ENCODE measurements at regions not wholly inside any gene's neighbourhood (a gene's known extent, or its start where the extent isn't known, plus 50 kb on each side); places are given as distances from the start of the nearest gene placed in this dataset.

- POLR2A ChIA-PET, result no interaction called here
- Histone ChIP-seq H3K27ac (ENCODE audit: control insufficient read depth, insufficient read depth) (no peak overlapping the region), H3K4me1 (ENCODE audit: control insufficient read depth, insufficient read depth, low read length) (no peaks in the 10 kb centered on the region), H3K79me2 (ENCODE audit: control insufficient read depth, insufficient read depth, low read length) (no peaks in the 10 kb centered on the region), H3K9me3 (replicated peaks; ENCODE audit: control insufficient read depth, insufficient read depth, low read length) (no peaks in the 10 kb centered on the region), H3K4me3 (no peak overlapping the region), H3K9ac (ENCODE audit: control insufficient read depth, insufficient read depth, low read length) (no peak overlapping the region), H3K4me2 (ENCODE audit: control insufficient read depth, insufficient read depth) (no peak overlapping the region), H3K27me3 (replicated peaks in 1 of 2; ENCODE audit: control insufficient read depth in 2 of 2, insufficient read depth in 2 of 2, low read length in 1 of 2) (no peaks in the 10 kb centered on the region), H4K20me1 (ENCODE audit: control insufficient read depth, insufficient read depth) (no peaks in the 10 kb centered on the region), H2AFZ (ENCODE audit: control insufficient read depth, low read depth, low read length) (no peak overlapping the region), H3K36me3 (ENCODE audit: control insufficient read depth in 2 of 2, insufficient read depth in 2 of 2, low read length in 1 of 2) (no peaks in the 10 kb centered on the region)
- CTCF ChIA-PET, result interaction anchor here (1.1 to 3.7 kb wide), 5 partner anchors 9 to 60 kb away, joined by 3 to 13 read pairs (median 3); no protein-coding TSS in a partner anchor
- ATAC-seq, result no peak
- intact Hi-C loops (cut with micrococcal nuclease; ENCODE audit: unreplicated experiment), result loop anchor here (10.0 kb wide), 1 partner anchor 476 kb away; no protein-coding TSS in a partner anchor
- in situ Hi-C loops (cut with MboI), result no loop called here
- RAD21 ChIA-PET (ENCODE audit: unreplicated experiment), result interaction anchor here (0.6 kb wide), 1 partner anchor 29 kb away, joined by 3 read pairs; no protein-coding TSS in a partner anchor
- no TSS peak for BruUV-seq (replicated peaks)
- TF ChIP-seq USF2 (IDR thresholded peaks at IDR 0.05; ENCODE audit: borderline replicate concordance, low read depth, low read length) (no peak), RUNX3 (IDR thresholded peaks at IDR 0.05; ENCODE audit: low read length) (no peak), CBX3 (IDR thresholded peaks at IDR 0.05; ENCODE audit: borderline replicate concordance, low read depth) (no peak), HDAC2 (IDR thresholded peaks at IDR 0.05) (no peak)
- FAIRE-seq, result no peak
- SMC1A ChIA-PET (ENCODE audit: uncharacterized antibody, unreplicated experiment), result interaction anchor here (2.9 kb wide), 1 partner anchor 25 kb away, joined by 10 read pairs; no protein-coding TSS in a partner anchor
- DNase-seq (ENCODE audit: low read depth, low spot score), result no peak
Observed at GRCh38 chr14:30331030-30331429, 227.9 kb upstream of the G2E3 start.

GRCh38 chr14:30332374-30332773, 226.6 kb upstream of the G2E3 start:
- Histone ChIP-seq H3K9ac (ENCODE audit: control insufficient read depth, insufficient read depth, low read length) (no peak overlapping the region), H2AFZ (ENCODE audit: control insufficient read depth, low read depth, low read length) (no peak overlapping the region), H3K9me3 (replicated peaks; ENCODE audit: control insufficient read depth, insufficient read depth, low read length) (no peaks in the 10 kb centered on the region), H3K27me3 (replicated peaks in 1 of 2; ENCODE audit: control insufficient read depth in 2 of 2, insufficient read depth in 2 of 2, low read length in 1 of 2) (no peaks in the 10 kb centered on the region), H4K20me1 (ENCODE audit: control insufficient read depth, insufficient read depth) (no peaks in the 10 kb centered on the region), H3K36me3 (ENCODE audit: control insufficient read depth in 2 of 2, insufficient read depth in 2 of 2, low read length in 1 of 2) (no peaks in the 10 kb centered on the region), H3K27ac (ENCODE audit: control insufficient read depth, insufficient read depth) (no peak overlapping the region), H3K4me2 (ENCODE audit: control insufficient read depth, insufficient read depth) (no peak overlapping the region), H3K4me3 (no peak overlapping the region), H3K4me1 (ENCODE audit: control insufficient read depth, insufficient read depth, low read length) (no peaks in the 10 kb centered on the region), H3K79me2 (ENCODE audit: control insufficient read depth, insufficient read depth, low read length) (no peaks in the 10 kb centered on the region)
- no TSS peak for BruUV-seq (replicated peaks)
- ChIA-PET POLR2A (no interaction called here), RAD21 (ENCODE audit: unreplicated experiment) (no interaction called here), SMC1A (ENCODE audit: uncharacterized antibody, unreplicated experiment) (interaction anchor here (1.0 to 2.9 kb wide), 3 partner anchors 24 to 62 kb away, joined by 3 to 10 read pairs (median 3); no protein-coding TSS in a partner anchor), CTCF (interaction anchor here (0.6 to 3.7 kb wide), 3 partner anchors 49 to 663 kb away, joined by 3 to 13 read pairs (median 3); no protein-coding TSS in a partner anchor)
- ATAC-seq (no peak), DNase-seq (ENCODE audit: low read depth, low spot score) (no peak), FAIRE-seq (no peak)
- in situ Hi-C loops (cut with MboI) (no loop called here), intact Hi-C loops (cut with micrococcal nuclease; ENCODE audit: unreplicated experiment) (loop anchor here (10.0 kb wide), 1 partner anchor 478 kb away; no protein-coding TSS in a partner anchor)
- TF ChIP-seq GABPA (IDR thresholded peaks at IDR 0.05; ENCODE audit: low read depth), result no peak
- TF ChIP-seq POU2F2 (IDR thresholded peaks at IDR 0.05; ENCODE audit: borderline replicate concordance, low read depth, low read length), result no peak
- no peak for TF ChIP-seq CBFB (IDR thresholded peaks at IDR 0.05; ENCODE audit: low read depth)
- no peak for TF ChIP-seq NFXL1 (IDR thresholded peaks at IDR 0.05; ENCODE audit: borderline replicate concordance)
- TF ChIP-seq ETV6 (conservative IDR thresholded peaks at IDR 0.05 in 1 of 2, IDR thresholded peaks at IDR 0.05 in 1 of 2; ENCODE audit: borderline replicate concordance in 1 of 2, low read depth in 1 of 2), result no peak
- no peak for TF ChIP-seq SUPT20H (IDR thresholded peaks at IDR 0.05; ENCODE audit: borderline replicate concordance, control insufficient read depth, low read depth, low read length)
- no peak for TF ChIP-seq ASH2L (IDR thresholded peaks at IDR 0.05; ENCODE audit: borderline replicate concordance, low read depth)
- TF ChIP-seq ZNF384 (IDR thresholded peaks at IDR 0.05; ENCODE audit: borderline replicate concordance, low read depth, low read length), result no peak
- no peak for TF ChIP-seq CBX5 (IDR thresholded peaks at IDR 0.05; ENCODE audit: low read depth)
- no peak for TF ChIP-seq BACH1 (IDR thresholded peaks at IDR 0.05; ENCODE audit: borderline replicate concordance)
- no peak for TF ChIP-seq ATF2 (IDR thresholded peaks at IDR 0.05; ENCODE audit: low read length)

Data from GM12878 (cell line).